NT2/D1 (cell line): ENCODE measurements at regions not wholly inside any gene's neighbourhood (a gene's known extent, or its start where the extent isn't known, plus 50 kb on each side); places are given as distances from the start of the nearest gene placed in this dataset.

Experiments used
- SUZ12 ChIP-seq: IDR thresholded peaks from 2 replicates; pipeline ENCODE4 v1.6.1; 2011; ENCODE audit not compliant: insufficient read length, insufficient read depth; ENCODE audit errors: extremely low read depth
- YY1 ChIP-seq: IDR thresholded peaks from 2 replicates; pipeline ENCODE4 v1.6.1; 2011; ENCODE audit not compliant: insufficient read length, insufficient read depth
- ZNF274 ChIP-seq: IDR thresholded peaks from 2 replicates; pipeline ENCODE4 v1.6.1; 2011; ENCODE audit warnings: mild to moderate bottlenecking, low read depth, low read length

GRCh38 chr9:71352837-71353236 is 231.4 kb upstream of the TRPM3 start:
- TF ChIP-seq SUZ12 (no peak), ZNF274 (no peak), YY1 (no peak)
